Choroid plexus epithelial cell (primary cell): ENCODE measurements at regions not wholly inside any gene's neighbourhood (a gene's known extent, or its start where the extent isn't known, plus 50 kb on each side); places are given as distances from the start of the nearest gene placed in this dataset.
"Not testable (repeated sequence)": the region's sequence is repeated elsewhere in the genome, so short reads cannot be mapped to it uniquely, and the experiment has no call there.

Experiments used
- DNase-seq: peaks from one replicate; pipeline ENCODE4 v3.0.0-alpha.2; 2010; ENCODE audit warnings: low read depth
- H3K4me3 ChIP-seq: 2 replicates; pipeline ENCODE4 v1.5.1; 2011; ENCODE audit warnings: low read depth, mild to moderate bottlenecking, control low read depth, low read length, moderate library complexity
- TF ChIP-seq, protein P1 (sequence below): conservative IDR thresholded peaks from 2 replicates; pipeline ENCODE4 v1.5.1; 2011; ENCODE audit warnings: low read depth, mild to moderate bottlenecking, control low read depth, inconsistent platforms, low read length, moderate library complexity

DNA sequence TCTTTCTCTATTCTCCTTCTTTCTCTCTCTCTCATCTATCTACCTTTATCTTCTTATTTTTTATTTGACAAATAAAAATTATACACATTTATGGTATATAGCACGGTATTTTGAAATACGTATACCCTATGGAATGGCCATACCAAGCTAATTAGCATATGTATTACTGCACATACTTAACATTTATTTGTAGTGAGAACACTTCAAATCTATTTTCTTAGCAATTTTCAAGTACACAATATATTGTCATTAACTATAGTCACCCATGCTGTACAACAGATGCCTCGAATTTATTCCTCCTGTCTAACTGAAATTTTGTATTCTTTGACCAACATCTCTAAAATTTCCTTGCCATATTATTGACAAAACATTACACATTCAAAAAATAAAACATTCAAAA lies 447.1 kb downstream of the MIAT start:
- H3K4me3 ChIP-seq = no peak overlapping the region
- TF ChIP-seq, protein P1, sequence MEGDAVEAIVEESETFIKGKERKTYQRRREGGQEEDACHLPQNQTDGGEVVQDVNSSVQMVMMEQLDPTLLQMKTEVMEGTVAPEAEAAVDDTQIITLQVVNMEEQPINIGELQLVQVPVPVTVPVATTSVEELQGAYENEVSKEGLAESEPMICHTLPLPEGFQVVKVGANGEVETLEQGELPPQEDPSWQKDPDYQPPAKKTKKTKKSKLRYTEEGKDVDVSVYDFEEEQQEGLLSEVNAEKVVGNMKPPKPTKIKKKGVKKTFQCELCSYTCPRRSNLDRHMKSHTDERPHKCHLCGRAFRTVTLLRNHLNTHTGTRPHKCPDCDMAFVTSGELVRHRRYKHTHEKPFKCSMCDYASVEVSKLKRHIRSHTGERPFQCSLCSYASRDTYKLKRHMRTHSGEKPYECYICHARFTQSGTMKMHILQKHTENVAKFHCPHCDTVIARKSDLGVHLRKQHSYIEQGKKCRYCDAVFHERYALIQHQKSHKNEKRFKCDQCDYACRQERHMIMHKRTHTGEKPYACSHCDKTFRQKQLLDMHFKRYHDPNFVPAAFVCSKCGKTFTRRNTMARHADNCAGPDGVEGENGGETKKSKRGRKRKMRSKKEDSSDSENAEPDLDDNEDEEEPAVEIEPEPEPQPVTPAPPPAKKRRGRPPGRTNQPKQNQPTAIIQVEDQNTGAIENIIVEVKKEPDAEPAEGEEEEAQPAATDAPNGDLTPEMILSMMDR = no peak
- no peak for DNase-seq

DNA sequence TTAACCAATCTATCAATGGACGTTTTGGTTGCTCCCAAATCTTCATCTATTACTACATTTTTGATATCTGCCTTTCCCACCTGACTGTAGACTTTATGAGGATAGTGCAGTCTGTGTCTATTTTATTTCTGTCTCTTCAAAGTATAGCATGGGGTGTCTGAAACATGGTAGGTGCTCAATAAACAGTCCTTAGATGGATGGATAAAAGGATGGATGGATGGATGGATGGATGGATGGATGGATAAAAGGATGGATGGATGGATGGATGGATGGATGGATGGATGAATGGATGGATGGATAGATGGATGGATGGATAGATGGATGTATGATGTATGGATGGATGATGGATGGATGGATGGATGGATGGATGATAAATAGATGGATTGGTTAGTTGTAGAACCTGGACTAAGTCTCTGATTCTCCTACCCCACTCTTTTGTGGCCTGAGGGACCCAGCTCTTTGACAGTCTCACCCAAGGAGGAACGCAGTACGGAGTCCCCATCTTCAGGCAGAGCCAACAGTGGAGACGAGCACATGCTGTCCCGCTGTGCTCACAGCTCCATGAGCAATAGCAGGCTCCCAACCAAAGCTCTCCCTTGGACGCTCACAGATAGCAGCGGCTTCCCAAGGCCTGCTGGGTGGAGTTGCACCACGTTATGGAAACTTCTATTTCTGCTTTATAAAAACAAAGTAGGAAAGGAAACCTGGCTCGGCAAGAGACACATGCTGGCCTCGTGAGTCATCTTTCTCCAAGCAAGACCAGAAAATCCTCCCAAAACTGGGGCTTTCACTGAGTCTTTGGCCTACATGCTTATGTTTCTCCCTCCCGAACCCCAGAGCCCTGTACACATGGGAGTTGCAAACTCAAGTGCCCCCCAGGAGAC lies 448.0 kb downstream of the MIAT start:
- TF ChIP-seq, protein P1 = no peak
- DNase-seq = peak; percentile 97

DNA sequence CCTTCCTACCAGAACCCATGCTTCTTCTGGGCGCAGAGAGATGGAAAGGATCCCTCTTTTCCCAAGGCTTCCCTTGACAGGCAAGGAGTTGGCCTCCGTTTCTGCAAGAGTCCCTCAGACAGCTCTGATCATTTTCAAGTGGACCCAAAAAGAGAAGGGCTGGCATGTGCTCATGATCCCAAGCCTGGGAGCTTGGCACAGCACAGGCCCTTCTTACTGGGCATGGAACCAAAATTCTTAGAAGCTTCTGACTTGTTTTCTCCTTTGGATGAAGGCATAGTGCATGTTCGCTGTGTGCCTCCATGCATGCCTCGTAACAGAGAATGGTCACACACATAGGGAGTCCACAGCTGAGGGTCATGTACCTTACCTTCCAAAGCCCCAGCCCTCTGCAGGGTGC lies 449.6 kb downstream of the MIAT start:
- DNase-seq = no peak
- TF ChIP-seq, protein P1 = no peak
- no peak overlapping the region for H3K4me3 ChIP-seq

More for the DNA sequence above, 448.0 kb downstream of the MIAT start:
- H3K4me3 ChIP-seq = no peak overlapping the region

DNA sequence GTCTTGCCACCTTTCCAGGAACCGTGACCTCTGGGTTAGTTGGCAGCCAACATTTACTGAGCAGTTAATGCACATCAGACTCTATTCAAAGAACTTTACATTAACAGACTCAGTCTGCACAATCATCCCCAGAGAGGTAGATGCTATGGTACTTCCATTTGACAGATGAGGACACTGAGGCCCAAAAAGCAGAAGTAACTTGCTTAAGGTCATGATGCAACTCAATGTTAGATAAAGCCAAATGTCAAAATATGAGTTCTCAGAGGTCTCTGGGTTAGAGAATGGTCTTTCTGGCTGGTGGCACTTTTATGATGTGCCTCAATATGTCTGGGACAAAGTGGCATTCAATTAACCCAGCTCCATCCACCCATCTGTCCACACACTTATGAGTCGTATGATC lies 450.0 kb downstream of the MIAT start:
- DNase-seq = no peak
- no peak overlapping the region for H3K4me3 ChIP-seq
- TF ChIP-seq, protein P1 = no peak

DNA sequence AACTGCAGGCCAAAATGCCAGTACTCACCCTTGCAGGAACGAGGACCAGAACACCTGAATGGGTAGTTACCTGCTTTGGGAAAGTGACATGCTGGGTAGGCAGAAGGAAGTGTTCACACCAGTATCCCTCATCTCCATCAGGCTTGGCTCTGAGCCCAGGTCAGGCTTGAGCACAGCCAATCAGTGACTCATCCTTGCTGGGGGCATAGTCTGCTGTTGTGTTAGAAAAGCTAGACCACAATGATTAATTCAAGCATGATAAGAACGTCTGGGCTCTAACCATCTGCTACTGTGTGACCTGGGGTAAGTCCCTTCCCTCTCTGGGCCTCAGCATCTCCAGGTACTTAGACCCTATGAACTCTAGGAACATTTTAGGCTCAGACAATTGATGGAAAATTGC lies 450.4 kb downstream of the MIAT start:
- peak; percentile 94 for DNase-seq
- TF ChIP-seq, protein P1 = no peak
- H3K4me3 ChIP-seq = no peak overlapping the region

DNA sequence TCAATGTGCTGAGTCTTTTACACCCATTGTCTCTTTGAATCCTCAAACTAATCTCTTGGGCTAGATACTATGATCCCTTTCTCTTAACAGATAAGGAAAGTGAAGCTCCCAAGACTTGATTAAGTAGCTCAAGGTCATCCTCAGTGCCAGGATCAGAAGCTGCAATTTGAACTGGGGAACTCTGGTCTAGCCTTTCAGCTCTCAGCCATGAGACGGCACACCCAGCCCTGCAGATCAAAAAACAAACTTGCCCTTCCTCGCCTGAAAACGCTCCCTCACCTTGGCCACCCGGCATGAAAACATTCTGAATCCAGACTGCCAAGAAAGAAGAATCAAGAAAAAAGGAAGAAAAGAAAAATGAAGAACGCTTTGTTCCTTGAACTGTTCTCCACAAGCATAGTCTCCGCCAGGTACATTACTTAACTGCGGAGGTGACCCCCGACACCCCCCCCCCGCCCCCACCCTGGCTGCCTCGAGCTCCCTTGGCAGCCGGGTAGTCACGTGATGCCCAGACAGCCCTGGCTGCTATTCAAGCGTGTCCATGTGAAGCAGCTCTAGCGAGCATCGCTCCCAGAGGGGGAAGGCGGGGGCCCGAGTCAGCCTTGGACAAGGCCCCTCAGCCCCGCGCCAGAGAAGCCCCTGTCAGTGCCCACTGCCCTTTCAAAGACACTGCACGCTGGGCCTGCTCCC lies 451.2 kb downstream of the MIAT start:
- no peak overlapping the region for H3K4me3 ChIP-seq
- DNase-seq = peak; percentile 69
- TF ChIP-seq, protein P1 = no peak

DNA sequence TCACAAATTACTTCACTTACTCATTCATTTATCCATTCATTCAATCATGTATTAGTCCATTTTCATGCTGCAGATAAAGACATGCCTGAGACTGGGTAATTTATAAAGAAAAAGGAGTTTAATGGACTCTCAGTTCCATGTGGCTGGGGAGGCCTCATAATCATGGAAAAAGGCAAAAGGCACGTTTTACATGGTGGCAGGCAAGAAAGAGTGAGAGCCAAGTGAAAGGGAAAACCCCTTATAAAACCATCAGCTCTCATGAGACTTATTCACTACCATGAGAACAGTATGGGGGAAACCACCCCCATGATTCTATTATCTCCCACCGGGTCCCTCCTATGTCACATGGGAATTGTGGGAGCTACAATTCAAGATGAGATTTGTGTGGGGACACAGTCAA lies 452.0 kb downstream of the MIAT start:
- H3K4me3 ChIP-seq, DNase-seq: not testable (repeated sequence)
